HUES64 (cell line): ENCODE measurements at regions not wholly inside any gene's neighbourhood (a gene's known extent, or its start where the extent isn't known, plus 50 kb on each side); places are given as distances from the start of the nearest gene placed in this dataset.

Experiments used
- H3K27ac ChIP-seq: 2 replicates; pipeline ENCODE4 v1.7.0; 2013; ENCODE audit warnings: low read depth, low read length, inconsistent platforms
- H3K27me3 ChIP-seq: 2 replicates; pipeline ENCODE4 v1.6.1; 2013; ENCODE audit warnings: mild to moderate bottlenecking, low read length; ENCODE audit not compliant: insufficient read depth
- H3K36me3 ChIP-seq: 2 replicates; pipeline ENCODE4 v1.6.1; 2013; ENCODE audit warnings: mild to moderate bottlenecking, low read length; ENCODE audit not compliant: insufficient read depth
- H3K4me1 ChIP-seq: 2 replicates; pipeline ENCODE4 v1.6.1; 2013; ENCODE audit warnings: mild to moderate bottlenecking, low read length, moderate library complexity; ENCODE audit not compliant: insufficient read depth
- H3K4me3 ChIP-seq: 2 replicates; pipeline ENCODE4 v1.5.1; 2013; ENCODE audit warnings: mild to moderate bottlenecking, low read length, moderate library complexity
- H3K9ac ChIP-seq: 2 replicates; pipeline ENCODE4 v1.6.1; 2013; ENCODE audit warnings: mild to moderate bottlenecking, low read depth, low read length
- H3K9me3 ChIP-seq: 2 replicates; pipeline ENCODE4 v1.6.1; 2013; ENCODE audit warnings: low read depth, low read length; ENCODE audit not compliant: insufficient read depth
- WGBS: fragments of 150-250, 120-280 bp; methylation state at CpG from one replicate; pipeline ENCODE4 v1.1.7; 2013; ENCODE audit warnings: missing lambda C conversion rate; 5-methylcytosine and 5-hydroxymethylcytosine counted together

GRCh38 chr5:124996023-124996763 is 249.8 kb upstream of the ZNF608 start:
- peak overlapping the region; percentile 32; the same call in 1 of the 2 replicates for H3K9ac ChIP-seq
- no peak overlapping the region for H3K4me3 ChIP-seq
- peak overlapping the region; percentile 86 for H3K27ac ChIP-seq
- 33% methylated on average over 4 of the region's 4 CpGs for WGBS
- no peaks in the 10 kb centered on the region for H3K27me3 ChIP-seq
- no peaks in the 10 kb centered on the region for H3K36me3 ChIP-seq
- H3K9me3 ChIP-seq, result no peaks in the 10 kb centered on the region
- peaks cover 39% of the 10 kb centered on the region for H3K4me1 ChIP-seq

GRCh38 chr5:124996764-124997077 is 250.3 kb upstream of the ZNF608 start:
- Histone ChIP-seq H3K9me3 (no peaks in the 10 kb centered on the region), H3K36me3 (no peaks in the 10 kb centered on the region), H3K27ac (peak overlapping the region; percentile 86), H3K9ac (peak overlapping the region; percentile 21; the same call in 1 of the 2 replicates), H3K27me3 (no peaks in the 10 kb centered on the region), H3K4me1 (peaks cover 43% of the 10 kb centered on the region), H3K4me3 (no peak overlapping the region)
- WGBS, result no CpG with 5 or more reads among the region's 3 CpGs

- Histone ChIP-seq H3K4me1 (peaks cover 49% of the 10 kb centered on the region), H3K9me3 (no peaks in the 10 kb centered on the region), H3K36me3 (no peaks in the 10 kb centered on the region), H3K27ac (peak overlapping the region; percentile 86), H3K4me3 (no peak overlapping the region), H3K27me3 (no peaks in the 10 kb centered on the region), H3K9ac (peak overlapping the region; percentile 21; the same call in 1 of the 2 replicates)
- WGBS, result 75% methylated on average over 3 of the region's 3 CpGs
Measured at GRCh38 chr5:124997186-124997893, 250.9 kb upstream of the ZNF608 start.

GRCh38 chr5:124998520-124998919 is 252.1 kb upstream of the ZNF608 start:
- Histone ChIP-seq H3K36me3 (no peaks in the 10 kb centered on the region), H3K4me1 (peaks cover 61% of the 10 kb centered on the region), H3K9me3 (no peaks in the 10 kb centered on the region), H3K9ac (no peak overlapping the region), H3K27me3 (no peaks in the 10 kb centered on the region), H3K4me3 (no peak overlapping the region), H3K27ac (no peak overlapping the region)
- WGBS, result 91% methylated on average over 1 of the region's 1 CpG

- H3K9ac ChIP-seq, result 0 out of 2 replicates have a peak overlapping the region, but pooled peaks have one; percentile 9
- H3K4me1 ChIP-seq, result peaks cover 69% of the 10 kb centered on the region
- H3K27ac ChIP-seq, result peak overlapping the region; percentile 85
- no peaks in the 10 kb centered on the region for H3K9me3 ChIP-seq
- 63% methylated on average over 1 of the region's 1 CpG for WGBS
- no peaks in the 10 kb centered on the region for H3K27me3 ChIP-seq
- no peaks in the 10 kb centered on the region for H3K36me3 ChIP-seq
- no peak overlapping the region for H3K4me3 ChIP-seq
Measured at GRCh38 chr5:125002727-125003598, 256.5 kb upstream of the ZNF608 start.

GRCh38 chr5:125004009-125004408 is 257.6 kb upstream of the ZNF608 start:
- 94% methylated on average over 4 of the region's 5 CpGs for WGBS
- H3K27ac ChIP-seq, result peak overlapping the region; percentile 24; the same call in 1 of the 2 replicates
- no peaks in the 10 kb centered on the region for H3K27me3 ChIP-seq
- H3K9me3 ChIP-seq, result no peaks in the 10 kb centered on the region
- H3K4me1 ChIP-seq, result peaks cover 63% of the 10 kb centered on the region
- peak overlapping the region; percentile 9; the same call in 1 of the 2 replicates for H3K9ac ChIP-seq
- H3K36me3 ChIP-seq, result no peaks in the 10 kb centered on the region
- no peak overlapping the region for H3K4me3 ChIP-seq

GRCh38 chr5:125005266-125005665 is 258.8 kb upstream of the ZNF608 start:
- H3K36me3 ChIP-seq, result no peaks in the 10 kb centered on the region
- H3K9ac ChIP-seq, result no peak overlapping the region; the same call in 1 of the 2 replicates
- H3K4me1 ChIP-seq, result peaks cover 66% of the 10 kb centered on the region
- no peaks in the 10 kb centered on the region for H3K9me3 ChIP-seq
- no peaks in the 10 kb centered on the region for H3K27me3 ChIP-seq
- H3K27ac ChIP-seq, result no peak overlapping the region
- H3K4me3 ChIP-seq, result no peak overlapping the region
- WGBS, result 93% methylated on average over 4 of the region's 4 CpGs

GRCh38 chr5:125006011-125006685 is 259.7 kb upstream of the ZNF608 start:
- H3K27ac ChIP-seq, result peak overlapping the region; percentile 42
- no peaks in the 10 kb centered on the region for H3K27me3 ChIP-seq
- WGBS, result 32% methylated on average over 4 of the region's 5 CpGs
- H3K9me3 ChIP-seq, result no peaks in the 10 kb centered on the region
- no peak overlapping the region for H3K4me3 ChIP-seq
- H3K4me1 ChIP-seq, result peaks cover 66% of the 10 kb centered on the region
- H3K9ac ChIP-seq, result peak overlapping the region; percentile 20; the same call in 1 of the 2 replicates
- H3K36me3 ChIP-seq, result no peaks in the 10 kb centered on the region

- 88% methylated on average over 7 of the region's 7 CpGs for WGBS
- H3K9ac ChIP-seq, result no peak overlapping the region
- H3K4me3 ChIP-seq, result no peak overlapping the region
- H3K27me3 ChIP-seq, result no peaks in the 10 kb centered on the region
- no peak overlapping the region for H3K27ac ChIP-seq
- H3K4me1 ChIP-seq, result peaks cover 33% of the 10 kb centered on the region
- no peaks in the 10 kb centered on the region for H3K36me3 ChIP-seq
- no peaks in the 10 kb centered on the region for H3K9me3 ChIP-seq
Measured at GRCh38 chr5:125010356-125010755, 263.9 kb upstream of the ZNF608 start.

GRCh38 chr5:125011014-125011413 is 264.6 kb upstream of the ZNF608 start:
- Histone ChIP-seq H3K36me3 (no peaks in the 10 kb centered on the region), H3K4me1 (peaks cover 26% of the 10 kb centered on the region)

More at GRCh38 chr5:125011014-125011413, 264.6 kb upstream of the ZNF608 start:
- Histone ChIP-seq H3K27ac (no peak overlapping the region), H3K4me3 (no peak overlapping the region), H3K9me3 (no peaks in the 10 kb centered on the region), H3K27me3 (no peaks in the 10 kb centered on the region), H3K9ac (no peak overlapping the region)
- 92% methylated on average over 4 of the region's 5 CpGs for WGBS
